Tibial nerve (tissue), 4 donors: ENCODE measurements at regions not wholly inside any gene's neighbourhood (a gene's known extent, or its start where the extent isn't known, plus 50 kb on each side); places are given as distances from the start of the nearest gene placed in this dataset.

Experiments
- DNase-seq, 2 donors: peaks; one replicate each; pipeline ENCODE4 v3.0.0-alpha.2; 2019; ENCODE audit warnings: low spot score in 2 of 2
- H3K27ac ChIP-seq, 4 donors: fragments of 200-600 bp; sonication (generic) in 3 of 4; one replicate each; pipeline ENCODE4 v1.5.1; 2017 to 2019; ENCODE audit warnings: mild to moderate bottlenecking in 1 of 4
- H3K27me3 ChIP-seq, 2 donors: fragments of 200-600 bp; sonication (generic) in 1 of 2; one replicate each; pipeline versions ENCODE4 v1.5.1 to v1.6.0; 2017 to 2019
- H3K36me3 ChIP-seq, 3 donors: fragments of 200-600 bp; sonication (generic); one replicate each; pipeline ENCODE4 v1.5.1; 2018 to 2019
- H3K4me1 ChIP-seq, 4 donors: fragments of 200-600 bp; sonication (generic) in 3 of 4; one replicate each; pipeline ENCODE4 v1.5.1; 2017 to 2019
- H3K4me3 ChIP-seq, 4 donors: fragments of 200-600 bp; sonication (generic) in 3 of 4; one replicate each; pipeline ENCODE4 v1.5.1; 2017 to 2019; ENCODE audit warnings: mild to moderate bottlenecking in 1 of 4, moderate library complexity in 1 of 4
- H3K9me3 ChIP-seq, 4 donors: fragments of 200-600 bp; sonication (generic) in 3 of 4; one replicate each; pipeline ENCODE4 v1.5.1; 2017 to 2019
- CTCF ChIP-seq, 5 experiments: fragments of 200-600 bp in 3 of 5; fragments of 450-650 bp in 2 of 5; sonication (generic) in 3 of 5; IDR thresholded peaks; one replicate each; pipeline ENCODE4 v1.5.1; 2016 to 2019; ENCODE audit warnings: antibody characterized with exemption in 5 of 5, mild to moderate bottlenecking in 3 of 5, moderate library complexity in 2 of 5
- EP300 ChIP-seq, 2 donors: sonication (generic); formaldehyde crosslinking; IDR thresholded peaks; one replicate each; pipeline ENCODE4 v1.6.1; 2017; ENCODE audit warnings: antibody characterized with exemption in 2 of 2, mild to moderate bottlenecking in 1 of 2
- POLR2A ChIP-seq, 2 donors: fragments of 450-650 bp; IDR thresholded peaks; one replicate each; pipeline ENCODE4 v1.6.1; 2017; ENCODE audit warnings: antibody characterized with exemption in 2 of 2, mild to moderate bottlenecking in 2 of 2, moderate library complexity in 2 of 2
- WGBS, 2 donors: methylation state at CpG; one replicate each; pipeline ENCODE4 v1.1.5; 2018; 5-methylcytosine and 5-hydroxymethylcytosine counted together

GRCh38 chr2:195545811-195546210 lies 111.2 kb upstream of the SLC39A10 start:
- Histone ChIP-seq H3K27me3 (no peaks in the 10 kb centered on the region), H3K4me1 (no peaks in the 10 kb centered on the region), H3K27ac (no peak overlapping the region), H3K36me3 (no peaks in the 10 kb centered on the region), H3K9me3 (peaks cover 0 to 21% (median 0%) of the 10 kb centered on the region in 4 donors), H3K4me3 (no peak overlapping the region)
- 74 to 84% methylated on average over 3 of the region's 3 CpGs for WGBS, 2 donors
- no peak for DNase-seq
- TF ChIP-seq CTCF (IDR thresholded peaks at IDR 0.05) (no peak), POLR2A (IDR thresholded peaks at IDR 0.05) (no peak), EP300 (IDR thresholded peaks at IDR 0.05) (no peak)

- H3K4me1 ChIP-seq = no peaks in the 10 kb centered on the region
- H3K9me3 ChIP-seq = peaks cover 0 to 21% (median 0%) of the 10 kb centered on the region in 4 donors
- no peaks in the 10 kb centered on the region for H3K36me3 ChIP-seq
- no peak overlapping the region for H3K27ac ChIP-seq
- TF ChIP-seq POLR2A (IDR thresholded peaks at IDR 0.05) (no peak), EP300 (IDR thresholded peaks at IDR 0.05) (no peak), CTCF (IDR thresholded peaks at IDR 0.05) (no peak)
- WGBS, 2 donors = 89 to 93% methylated on average over 11 of the region's 11 CpGs
- no peak for DNase-seq
- H3K27me3 ChIP-seq = no peaks in the 10 kb centered on the region
- no peak overlapping the region for H3K4me3 ChIP-seq
These were observed 112.8 kb upstream of the SLC39A10 start for GRCh38 chr2:195543902-195544894.

- no peaks in the 10 kb centered on the region for H3K4me1 ChIP-seq
- no peaks in the 10 kb centered on the region for H3K27me3 ChIP-seq
- no peak overlapping the region for H3K4me3 ChIP-seq
- H3K27ac ChIP-seq = no peak overlapping the region
- peaks cover 0 to 11% (median 0%) of the 10 kb centered on the region in 4 donors for H3K9me3 ChIP-seq
- TF ChIP-seq EP300 (IDR thresholded peaks at IDR 0.05) (no peak), POLR2A (IDR thresholded peaks at IDR 0.05) (no peak), CTCF (IDR thresholded peaks at IDR 0.05) (no peak)
- DNase-seq = no peak
- no peaks in the 10 kb centered on the region for H3K36me3 ChIP-seq
- 98 to 100% methylated on average over 2 of the region's 2 CpGs for WGBS, 2 donors
These were observed 114.0 kb upstream of the SLC39A10 start for GRCh38 chr2:195543063-195543462.

- no peak for DNase-seq
- Histone ChIP-seq H3K36me3 (no peaks in the 10 kb centered on the region), H3K27ac (no peak overlapping the region), H3K4me1 (peaks cover 0 to 1% (median 0%) of the 10 kb centered on the region in 4 donors), H3K4me3 (no peak overlapping the region), H3K9me3 (peaks cover 0 to 1% (median 0%) of the 10 kb centered on the region in 4 donors), H3K27me3 (no peaks in the 10 kb centered on the region)
- TF ChIP-seq CTCF (IDR thresholded peaks at IDR 0.05) = no peak
- TF ChIP-seq POLR2A (IDR thresholded peaks at IDR 0.05) = no peak
- WGBS, 2 donors = 83 to 87% methylated on average over 4 of the region's 4 CpGs
These were observed 115.0 kb upstream of the SLC39A10 start for GRCh38 chr2:195542067-195542466.

- TF ChIP-seq EP300 (IDR thresholded peaks at IDR 0.05) (no peak), CTCF (IDR thresholded peaks at IDR 0.05) (no peak), POLR2A (IDR thresholded peaks at IDR 0.05) (no peak)
- no peak overlapping the region for H3K27ac ChIP-seq
- H3K27me3 ChIP-seq = no peaks in the 10 kb centered on the region
- DNase-seq = no peak
- H3K4me1 ChIP-seq = peaks cover 0 to 9% (median 4%) of the 10 kb centered on the region in 4 donors
- no peak overlapping the region for H3K4me3 ChIP-seq
- 89 to 95% methylated on average over 2 of the region's 2 CpGs for WGBS, 2 donors
- no peaks in the 10 kb centered on the region for H3K9me3 ChIP-seq
- H3K36me3 ChIP-seq = no peaks in the 10 kb centered on the region
These were observed 118.1 kb upstream of the SLC39A10 start for GRCh38 chr2:195538937-195539336.
